Heart right ventricle (tissue), 16 donors: ENCODE measurements at regions not wholly inside any gene's neighbourhood (a gene's known extent, or its start where the extent isn't known, plus 50 kb on each side); places are given as distances from the start of the nearest gene placed in this dataset.
A peak's percentile ranks its signal among the peaks of the same experiment; 100 is the strongest.

Experiments
- ATAC-seq, 8 donors: fragments of 200-7000 bp; cut with Tn5 transposase; one replicate each; pipeline ENCODE4 v1.9.1; 2020; ENCODE audit warnings: mild to moderate bottlenecking in 8 of 8, moderate library complexity in 8 of 8, moderate number of reproducible peaks in 1 of 8
- DNase-seq, 2 donors: peaks; one replicate each; pipeline ENCODE4 v3.0.0-alpha.2; 2020
- H3K27ac ChIP-seq, 10 donors: fragments of 200-600 bp; sonication (generic) in 2 of 10; one replicate each; pipeline versions ENCODE4 v1.5.0 to v1.8.0; 2020 to 2022; ENCODE audit warnings: mild to moderate bottlenecking in 3 of 10
- H3K27me3 ChIP-seq, 7 donors: fragments of 200-600 bp; one replicate each; pipeline ENCODE4 v1.8.0; 2021 to 2022; ENCODE audit warnings: mild to moderate bottlenecking in 2 of 7
- H3K36me3 ChIP-seq, 9 donors: fragments of 200-600 bp; sonication (generic) in 1 of 9; one replicate each; pipeline versions ENCODE4 v1.5.0 to v1.8.0; 2020 to 2022; ENCODE audit warnings: mild to moderate bottlenecking in 2 of 9
- H3K4me1 ChIP-seq, 9 donors: fragments of 200-600 bp; sonication (generic) in 1 of 9; one replicate each; pipeline versions ENCODE4 v1.5.0 to v1.8.0; 2020 to 2022; ENCODE audit warnings: mild to moderate bottlenecking in 4 of 9
- H3K4me3 ChIP-seq, 10 donors: fragments of 200-600 bp; sonication (generic) in 2 of 10; one replicate each; pipeline versions ENCODE4 v1.5.0 to v1.8.0; 2020 to 2022; ENCODE audit warnings: mild to moderate bottlenecking in 7 of 10, moderate library complexity in 2 of 10
- H3K9me3 ChIP-seq, 11 donors: fragments of 200-600 bp in 10 of 11; sonication (generic) in 2 of 11; one replicate each; pipeline versions ENCODE4 v1.5.0 to v1.8.0; 2013 to 2022; ENCODE audit warnings: mild to moderate bottlenecking in 2 of 11, control low read depth in 1 of 11, moderate library complexity in 1 of 11
- CTCF ChIP-seq, 9 donors: fragments of 200-600 bp; sonication (generic) in 2 of 9; IDR thresholded peaks; one replicate each; pipeline versions ENCODE4 v1.5.0 to v1.8.0; 2021 to 2022; ENCODE audit warnings: antibody characterized with exemption in 9 of 9, mild to moderate bottlenecking in 5 of 9, moderate library complexity in 1 of 9
- WGBS, 2 donors: extraction: QIAGEN DNeasy Blood & Tissue Kit; methylation state at CpG; one replicate each; pipeline ENCODE4 v1.1.7; 2013; ENCODE audit warnings: inconsistent platforms in 1 of 2; 5-methylcytosine and 5-hydroxymethylcytosine counted together
- intact Hi-C, 10 donors: fragments of 100-400 bp; cut with DNase I; formaldehyde crosslinking; loops; one replicate each; pipeline versions ENCODE4 v1.11.1 to v1.14.2; 2022
- donor health status: Arrhythmogenic right ventricular cardiomyopathy.
- donor health status: ischemic (EF 13 %, LVEDD 7.1; RV severe dilation, severe dysfunction).
- donor health status: healthy with polysubstance abuse.
- donor health status: DM: no; HTN: yes; CAD: no.
- donor health status: DM: no; HTN: no; CAD: no.
- donor health status: ischemic (EF 25% LVEDD 6.9; RV normal size, moderate dysfunction).
- donor health status: ischemic (EF 25% LVEDD 5.7; RV mildly dilated, moderate dysfunction).
- donor health status: healthy.
- donor health status: DM: yes; HTN: yes; CAD: no.
- donor health status: Ischemic cardiomyopathy.
- donor health status: ischemic (EF 35%, LVEDD 5.7; RV mildly dilated, moderate dysfunction).
- donor health status: nonischemic (EF 11% LVEDD 7.7; RV severe dilation, severe dysfunction).
- donor health status: DM: yes; HTN: yes; CAD: no.
- donor health status: PGD.
- donor health status: ischemic (EF 29% LVEDD 5.4; RV normal size, mild dysfunction).
- donor health status: nonischemic (EF 23%, LVEDD 6.1; RV moderate dilation, normal function).

- DNase-seq (no peak), ATAC-seq (peak in 5 of 8 donors; percentile 12 to 45 (median 29))
- Histone ChIP-seq H3K27ac (no peak overlapping the region), H3K27me3 (no peaks in the 10 kb centered on the region), H3K4me1 (peaks cover 0 to 13% (median 0%) of the 10 kb centered on the region in 9 donors), H3K9me3 (peaks cover 0 to 2% (median 0%) of the 10 kb centered on the region in 11 donors), H3K36me3 (no peaks in the 10 kb centered on the region), H3K4me3 (no peak overlapping the region)
- intact Hi-C loops: no loop called here
- no peak for TF ChIP-seq CTCF (IDR thresholded peaks at IDR 0.05)
- 56 to 74% methylated on average over 10 of the region's 10 CpGs for WGBS, 2 donors
These were observed 63.2 kb downstream of the MAGEF1 start for GRCh38 chr3:184648636-184649035.

GRCh38 chr3:184647405-184647936 lies 64.4 kb downstream of the MAGEF1 start:
- intact Hi-C loops: no loop called here
- DNase-seq (peak in 1 of 2 donors; percentile 39), ATAC-seq (peak in 5 of 8 donors; percentile 25 to 56 (median 50))
- H3K9me3 ChIP-seq: no peaks in the 10 kb centered on the region
- no peaks in the 10 kb centered on the region for H3K27me3 ChIP-seq
- H3K4me1 ChIP-seq: peaks cover 0 to 13% (median 0%) of the 10 kb centered on the region in 9 donors
- WGBS, 2 donors: 86 to 89% methylated on average over 7 of the region's 7 CpGs
- no peak overlapping the region for H3K27ac ChIP-seq
- no peak for TF ChIP-seq CTCF (IDR thresholded peaks at IDR 0.05)
- H3K4me3 ChIP-seq: no peak overlapping the region
- H3K36me3 ChIP-seq: no peaks in the 10 kb centered on the region

GRCh38 chr3:184645336-184645735 lies 66.5 kb downstream of the MAGEF1 start:
- Histone ChIP-seq H3K9me3 (no peaks in the 10 kb centered on the region), H3K36me3 (no peaks in the 10 kb centered on the region), H3K4me1 (peaks cover 0 to 10% (median 0%) of the 10 kb centered on the region in 9 donors), H3K27ac (no peak overlapping the region), H3K27me3 (no peaks in the 10 kb centered on the region), H3K4me3 (no peak overlapping the region)
- ATAC-seq (no peak), DNase-seq (no peak)
- no peak for TF ChIP-seq CTCF (IDR thresholded peaks at IDR 0.05)
- intact Hi-C loops: no loop called here
- WGBS, 2 donors: 79 to 84% methylated on average over 3 of the region's 3 CpGs

- DNase-seq (no peak), ATAC-seq (no peak)
- no peaks in the 10 kb centered on the region for H3K27me3 ChIP-seq
- intact Hi-C loops: no loop called here
- no peak for TF ChIP-seq CTCF (IDR thresholded peaks at IDR 0.05)
- no peaks in the 10 kb centered on the region for H3K9me3 ChIP-seq
- peaks cover 0 to 9% (median 0%) of the 10 kb centered on the region in 9 donors for H3K4me1 ChIP-seq
- 83 to 87% methylated on average over 6 of the region's 6 CpGs for WGBS, 2 donors
- no peak overlapping the region for H3K4me3 ChIP-seq
- H3K36me3 ChIP-seq: no peaks in the 10 kb centered on the region
- H3K27ac ChIP-seq: no peak overlapping the region
These were observed 68.4 kb downstream of the MAGEF1 start for GRCh38 chr3:184643442-184643841.
